ENCODE measurements at regions not wholly inside any gene's neighbourhood (a gene's known extent, or its start where the extent isn't known, plus 50 kb on each side); places are given as distances from the start of the nearest gene placed in this dataset.

- Histone ChIP-seq H3K9me3 (ENCODE audit: control insufficient read depth in 2 of 2, low read length in 2 of 2) (no peaks in the 10 kb centered on the region), H3K9ac (ENCODE audit: low read length in 2 of 2) (no peak overlapping the region), H3K4me1 (ENCODE audit: control insufficient read depth, insufficient read depth, low read length) (no peaks in the 10 kb centered on the region), H3K27ac (ENCODE audit: low read length) (no peak overlapping the region), H3K4me3 (ENCODE audit: low read length in 2 of 2) (no peak overlapping the region), H3K36me3 (ENCODE audit: control insufficient read depth in 2 of 2, insufficient read depth in 2 of 2, low read length in 2 of 2) (no peaks in the 10 kb centered on the region), H3K27me3 (ENCODE audit: control insufficient read depth in 1 of 2, insufficient read depth in 2 of 2, low read length in 2 of 2) (no peaks in the 10 kb centered on the region)
These were observed 1222.4 kb upstream of the USP15 start for GRCh38 chr12:61037792-61038191.

GRCh38 chr12:61043838-61044237, 1216.4 kb upstream of the USP15 start:
- Histone ChIP-seq H3K4me1 (ENCODE audit: control insufficient read depth, insufficient read depth, low read length) (no peaks in the 10 kb centered on the region), H3K27ac (ENCODE audit: low read length) (no peak overlapping the region), H3K9me3 (ENCODE audit: control insufficient read depth in 2 of 2, low read length in 2 of 2) (no peaks in the 10 kb centered on the region), H3K4me3 (ENCODE audit: low read length in 2 of 2) (no peak overlapping the region), H3K27me3 (ENCODE audit: control insufficient read depth in 1 of 2, insufficient read depth in 2 of 2, low read length in 2 of 2) (no peaks in the 10 kb centered on the region), H3K36me3 (ENCODE audit: control insufficient read depth in 2 of 2, insufficient read depth in 2 of 2, low read length in 2 of 2) (no peaks in the 10 kb centered on the region), H3K9ac (ENCODE audit: low read length in 2 of 2) (no peak overlapping the region)

- Histone ChIP-seq H3K9me3 (ENCODE audit: control insufficient read depth in 2 of 2, low read length in 2 of 2) (no peaks in the 10 kb centered on the region), H3K27me3 (ENCODE audit: control insufficient read depth in 1 of 2, insufficient read depth in 2 of 2, low read length in 2 of 2) (no peaks in the 10 kb centered on the region), H3K36me3 (ENCODE audit: control insufficient read depth in 2 of 2, insufficient read depth in 2 of 2, low read length in 2 of 2) (no peaks in the 10 kb centered on the region), H3K4me3 (ENCODE audit: low read length in 2 of 2) (no peak overlapping the region), H3K4me1 (ENCODE audit: control insufficient read depth, insufficient read depth, low read length) (no peaks in the 10 kb centered on the region), H3K9ac (ENCODE audit: low read length in 2 of 2) (no peak overlapping the region), H3K27ac (ENCODE audit: low read length) (no peak overlapping the region)
These were observed 1215.4 kb upstream of the USP15 start for GRCh38 chr12:61044766-61045165.

- Histone ChIP-seq H3K36me3 (ENCODE audit: control insufficient read depth in 2 of 2, insufficient read depth in 2 of 2, low read length in 2 of 2) (no peaks in the 10 kb centered on the region), H3K4me1 (ENCODE audit: control insufficient read depth, insufficient read depth, low read length) (no peaks in the 10 kb centered on the region), H3K27me3 (ENCODE audit: control insufficient read depth in 1 of 2, insufficient read depth in 2 of 2, low read length in 2 of 2) (no peaks in the 10 kb centered on the region), H3K9ac (ENCODE audit: low read length in 2 of 2) (no peak overlapping the region), H3K27ac (ENCODE audit: low read length) (no peak overlapping the region), H3K4me3 (ENCODE audit: low read length in 2 of 2) (no peak overlapping the region), H3K9me3 (ENCODE audit: control insufficient read depth in 2 of 2, low read length in 2 of 2) (no peaks in the 10 kb centered on the region)
These were observed 1189.4 kb upstream of the USP15 start for GRCh38 chr12:61070640-61071414.

GRCh38 chr12:61072717-61073116, 1187.5 kb upstream of the USP15 start:
- no peak overlapping the region for H3K4me3 ChIP-seq (ENCODE audit: low read length in 2 of 2)
- H3K9me3 ChIP-seq (ENCODE audit: control insufficient read depth in 2 of 2, low read length in 2 of 2), result no peaks in the 10 kb centered on the region
- H3K27ac ChIP-seq (ENCODE audit: low read length), result no peak overlapping the region
- H3K36me3 ChIP-seq (ENCODE audit: control insufficient read depth in 2 of 2, insufficient read depth in 2 of 2, low read length in 2 of 2), result no peaks in the 10 kb centered on the region
- H3K4me1 ChIP-seq (ENCODE audit: control insufficient read depth, insufficient read depth, low read length), result no peaks in the 10 kb centered on the region
- H3K9ac ChIP-seq (ENCODE audit: low read length in 2 of 2), result no peak overlapping the region
- H3K27me3 ChIP-seq (ENCODE audit: control insufficient read depth in 1 of 2, insufficient read depth in 2 of 2, low read length in 2 of 2), result no peaks in the 10 kb centered on the region

GRCh38 chr12:61095111-61095510, 1165.1 kb upstream of the USP15 start:
- no peak overlapping the region for H3K4me3 ChIP-seq (ENCODE audit: low read length in 2 of 2)
- H3K9ac ChIP-seq (ENCODE audit: low read length in 2 of 2), result no peak overlapping the region
- H3K27me3 ChIP-seq (ENCODE audit: control insufficient read depth in 1 of 2, insufficient read depth in 2 of 2, low read length in 2 of 2), result no peaks in the 10 kb centered on the region
- no peaks in the 10 kb centered on the region for H3K9me3 ChIP-seq (ENCODE audit: control insufficient read depth in 2 of 2, low read length in 2 of 2)
- H3K36me3 ChIP-seq (ENCODE audit: control insufficient read depth in 2 of 2, insufficient read depth in 2 of 2, low read length in 2 of 2), result no peaks in the 10 kb centered on the region
- H3K27ac ChIP-seq (ENCODE audit: low read length), result no peak overlapping the region
- H3K4me1 ChIP-seq (ENCODE audit: control insufficient read depth, insufficient read depth, low read length), result no peaks in the 10 kb centered on the region

- no peaks in the 10 kb centered on the region for H3K9me3 ChIP-seq (ENCODE audit: control insufficient read depth in 2 of 2, low read length in 2 of 2)
- H3K36me3 ChIP-seq (ENCODE audit: control insufficient read depth in 2 of 2, insufficient read depth in 2 of 2, low read length in 2 of 2), result no peaks in the 10 kb centered on the region
- no peaks in the 10 kb centered on the region for H3K27me3 ChIP-seq (ENCODE audit: control insufficient read depth in 1 of 2, insufficient read depth in 2 of 2, low read length in 2 of 2)
- no peak overlapping the region for H3K27ac ChIP-seq (ENCODE audit: low read length)
- H3K9ac ChIP-seq (ENCODE audit: low read length in 2 of 2), result no peak overlapping the region
- no peaks in the 10 kb centered on the region for H3K4me1 ChIP-seq (ENCODE audit: control insufficient read depth, insufficient read depth, low read length)
- H3K4me3 ChIP-seq (ENCODE audit: low read length in 2 of 2), result no peak overlapping the region
These were observed 1162.1 kb upstream of the USP15 start for GRCh38 chr12:61098031-61098580.

GRCh38 chr12:61107118-61107517, 1153.1 kb upstream of the USP15 start:
- peaks cover 0 to 5% of the 10 kb centered on the region in 2 donors for H3K9me3 ChIP-seq (ENCODE audit: control insufficient read depth in 2 of 2, low read length in 2 of 2)
- no peak overlapping the region for H3K27ac ChIP-seq (ENCODE audit: low read length)
- H3K4me1 ChIP-seq (ENCODE audit: control insufficient read depth, insufficient read depth, low read length), result no peaks in the 10 kb centered on the region

GRCh38 chr12:61111218-61111617, 1149.0 kb upstream of the USP15 start:
- Histone ChIP-seq H3K27me3 (ENCODE audit: control insufficient read depth in 1 of 2, insufficient read depth in 2 of 2, low read length in 2 of 2) (no peaks in the 10 kb centered on the region), H3K9ac (ENCODE audit: low read length in 2 of 2) (no peak overlapping the region), H3K4me3 (ENCODE audit: low read length in 2 of 2) (no peak overlapping the region), H3K36me3 (ENCODE audit: control insufficient read depth in 2 of 2, insufficient read depth in 2 of 2, low read length in 2 of 2) (no peaks in the 10 kb centered on the region), H3K4me1 (ENCODE audit: control insufficient read depth, insufficient read depth, low read length) (no peaks in the 10 kb centered on the region), H3K27ac (ENCODE audit: low read length) (no peak overlapping the region), H3K9me3 (ENCODE audit: control insufficient read depth in 2 of 2, low read length in 2 of 2) (no peaks in the 10 kb centered on the region)

More at GRCh38 chr12:61107118-61107517, 1153.1 kb upstream of the USP15 start:
- no peak overlapping the region for H3K9ac ChIP-seq (ENCODE audit: low read length in 2 of 2)
- no peaks in the 10 kb centered on the region for H3K27me3 ChIP-seq (ENCODE audit: control insufficient read depth in 1 of 2, insufficient read depth in 2 of 2, low read length in 2 of 2)
- no peaks in the 10 kb centered on the region for H3K36me3 ChIP-seq (ENCODE audit: control insufficient read depth in 2 of 2, insufficient read depth in 2 of 2, low read length in 2 of 2)
- no peak overlapping the region for H3K4me3 ChIP-seq (ENCODE audit: low read length in 2 of 2)

GRCh38 chr12:61137677-61138414, 1122.4 kb upstream of the USP15 start:
- H3K36me3 ChIP-seq (ENCODE audit: control insufficient read depth in 2 of 2, insufficient read depth in 2 of 2, low read length in 2 of 2), result no peaks in the 10 kb centered on the region
- H3K9ac ChIP-seq (ENCODE audit: low read length in 2 of 2), result no peak overlapping the region
- H3K9me3 ChIP-seq (ENCODE audit: control insufficient read depth in 2 of 2, low read length in 2 of 2), result peaks cover 0 to 3% of the 10 kb centered on the region in 2 donors
- H3K27me3 ChIP-seq (ENCODE audit: control insufficient read depth in 1 of 2, insufficient read depth in 2 of 2, low read length in 2 of 2), result no peaks in the 10 kb centered on the region
- no peaks in the 10 kb centered on the region for H3K4me1 ChIP-seq (ENCODE audit: control insufficient read depth, insufficient read depth, low read length)
- H3K27ac ChIP-seq (ENCODE audit: low read length), result no peak overlapping the region
- H3K4me3 ChIP-seq (ENCODE audit: low read length in 2 of 2), result no peak overlapping the region

- H3K27me3 ChIP-seq (ENCODE audit: control insufficient read depth in 1 of 2, insufficient read depth in 2 of 2, low read length in 2 of 2), result no peaks in the 10 kb centered on the region
- H3K36me3 ChIP-seq (ENCODE audit: control insufficient read depth in 2 of 2, insufficient read depth in 2 of 2, low read length in 2 of 2), result no peaks in the 10 kb centered on the region
- peaks cover 0 to 3% of the 10 kb centered on the region in 2 donors for H3K9me3 ChIP-seq (ENCODE audit: control insufficient read depth in 2 of 2, low read length in 2 of 2)
- no peak overlapping the region for H3K27ac ChIP-seq (ENCODE audit: low read length)
- no peak overlapping the region for H3K9ac ChIP-seq (ENCODE audit: low read length in 2 of 2)
- H3K4me1 ChIP-seq (ENCODE audit: control insufficient read depth, insufficient read depth, low read length), result no peaks in the 10 kb centered on the region
- H3K4me3 ChIP-seq (ENCODE audit: low read length in 2 of 2), result no peak overlapping the region
These were observed 1121.8 kb upstream of the USP15 start for GRCh38 chr12:61138415-61138759.

All from stomach smooth muscle (tissue), 2 donors.